KMS-11 (cell line): ENCODE measurements at regions not wholly inside any gene's neighbourhood (a gene's known extent, or its start where the extent isn't known, plus 50 kb on each side); places are given as distances from the start of the nearest gene placed in this dataset.

Source experiments
- H2AFZ ChIP-seq: fragments of 200-600 bp; sonication (generic); 2 replicates; pipeline ENCODE4 v1.6.1; 2016; ENCODE audit warnings: antibody characterized with exemption, mixed run types, low read depth
- H3K27ac ChIP-seq: fragments of 200-600 bp; sonication (generic); 2 replicates; pipeline ENCODE4 v1.6.1; 2016; ENCODE audit warnings: mild to moderate bottlenecking, mixed run types
- H3K27me3 ChIP-seq: fragments of 200-600 bp; sonication (generic); 2 replicates; pipeline ENCODE4 v1.6.1; 2017; ENCODE audit warnings: mild to moderate bottlenecking, low read depth, mixed run types, moderate library complexity; ENCODE audit not compliant: insufficient read depth
- H3K36me3 ChIP-seq: fragments of 200-600 bp; sonication (generic); 2 replicates; pipeline ENCODE4 v1.6.1; 2017; ENCODE audit warnings: mild to moderate bottlenecking, mixed run types; ENCODE audit not compliant: insufficient read depth
- H3K4me1 ChIP-seq: fragments of 200-600 bp; sonication (generic); 2 replicates; pipeline ENCODE4 v1.6.1; 2016; ENCODE audit warnings: mild to moderate bottlenecking, low read depth, mixed run types; ENCODE audit not compliant: poor library complexity, severe bottlenecking
- H3K4me2 ChIP-seq: fragments of 200-600 bp; sonication (generic); 2 replicates; pipeline ENCODE4 v1.7.0; 2016; ENCODE audit warnings: mild to moderate bottlenecking, mixed run types
- H3K4me3 ChIP-seq: fragments of 200-600 bp; sonication (generic); IDR thresholded peaks from 2 replicates; pipeline ENCODE4 v1.6.1; 2017; ENCODE audit warnings: low read depth, low read length, mixed read lengths; ENCODE audit not compliant: insufficient read depth
- H3K79me2 ChIP-seq: fragments of 200-600 bp; sonication (generic); 2 replicates; pipeline ENCODE4 v1.6.1; 2016; ENCODE audit warnings: low read depth, mixed run types; ENCODE audit not compliant: insufficient read depth
- H3K9ac ChIP-seq: fragments of 200-600 bp; sonication (generic); 2 replicates; pipeline ENCODE4 v1.6.1; 2016; ENCODE audit warnings: mild to moderate bottlenecking, mixed run types
- H4K20me1 ChIP-seq: fragments of 200-600 bp; sonication (generic); 2 replicates; pipeline ENCODE4 v1.6.1; 2016; ENCODE audit warnings: mild to moderate bottlenecking, mixed run types; ENCODE audit not compliant: insufficient read depth
- CTCF ChIP-seq: fragments of 200-600 bp; sonication (generic); conservative IDR thresholded peaks from 2 replicates; pipeline ENCODE4 v1.6.1; 2017; ENCODE audit warnings: low read depth, mild to moderate bottlenecking, antibody characterized with exemption, low read length, moderate library complexity, mixed read lengths

DNA sequence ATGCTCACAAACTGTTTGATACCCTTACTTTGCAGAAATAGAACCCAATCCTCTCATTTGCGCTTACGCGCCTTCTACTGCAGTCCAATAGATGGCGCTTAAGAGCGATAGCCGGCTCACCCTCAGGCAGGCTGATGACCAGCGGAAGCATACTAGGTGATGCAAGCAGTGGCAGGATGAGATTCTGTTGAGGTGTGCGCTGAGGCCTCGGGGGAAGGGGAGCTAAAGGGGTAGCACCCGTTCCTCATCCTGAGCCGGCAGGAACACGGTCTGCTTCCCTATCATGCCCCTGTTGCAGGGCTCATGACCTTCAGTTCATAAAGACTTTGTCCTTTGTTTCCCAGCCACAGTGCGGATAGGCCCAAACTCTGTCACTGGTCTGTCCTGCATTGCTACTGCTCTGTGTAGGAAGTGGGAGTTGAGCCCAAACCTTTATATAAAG is 628.9 kb downstream of the TLL1 start:
- no peaks in the 10 kb centered on the region for H3K79me2 ChIP-seq
- no peak for TF ChIP-seq CTCF
- no peaks in the 10 kb centered on the region for H3K27me3 ChIP-seq
- no peaks in the 10 kb centered on the region for H3K4me1 ChIP-seq
- no peak overlapping the region for H2AFZ ChIP-seq
- H3K9ac ChIP-seq = no peak overlapping the region
- no peaks in the 10 kb centered on the region for H3K36me3 ChIP-seq
- H4K20me1 ChIP-seq = no peaks in the 10 kb centered on the region
- H3K4me3 ChIP-seq = no peak overlapping the region
- no peak overlapping the region for H3K4me2 ChIP-seq
- H3K27ac ChIP-seq = no peak overlapping the region

GRCh38 chr4:166502660-166503059 is 629.6 kb downstream of the TLL1 start:
- H3K79me2 ChIP-seq = no peaks in the 10 kb centered on the region
- H3K4me2 ChIP-seq = no peak overlapping the region
- H4K20me1 ChIP-seq = no peaks in the 10 kb centered on the region
- no peaks in the 10 kb centered on the region for H3K36me3 ChIP-seq
- no peak overlapping the region for H3K4me3 ChIP-seq
- no peak overlapping the region for H2AFZ ChIP-seq
- H3K9ac ChIP-seq = no peak overlapping the region
- no peaks in the 10 kb centered on the region for H3K4me1 ChIP-seq
- no peak for TF ChIP-seq CTCF
- no peaks in the 10 kb centered on the region for H3K27me3 ChIP-seq
- H3K27ac ChIP-seq = no peak overlapping the region

GRCh38 chr4:166506051-166506450 is 633.0 kb downstream of the TLL1 start:
- Histone ChIP-seq H3K4me3 (no peak overlapping the region), H3K4me1 (no peaks in the 10 kb centered on the region), H4K20me1 (no peaks in the 10 kb centered on the region), H3K79me2 (no peaks in the 10 kb centered on the region), H3K9ac (no peak overlapping the region), H3K27ac (no peak overlapping the region), H3K36me3 (no peaks in the 10 kb centered on the region), H3K4me2 (no peak overlapping the region), H2AFZ (no peak overlapping the region), H3K27me3 (no peaks in the 10 kb centered on the region)
- TF ChIP-seq CTCF = no peak

DNA sequence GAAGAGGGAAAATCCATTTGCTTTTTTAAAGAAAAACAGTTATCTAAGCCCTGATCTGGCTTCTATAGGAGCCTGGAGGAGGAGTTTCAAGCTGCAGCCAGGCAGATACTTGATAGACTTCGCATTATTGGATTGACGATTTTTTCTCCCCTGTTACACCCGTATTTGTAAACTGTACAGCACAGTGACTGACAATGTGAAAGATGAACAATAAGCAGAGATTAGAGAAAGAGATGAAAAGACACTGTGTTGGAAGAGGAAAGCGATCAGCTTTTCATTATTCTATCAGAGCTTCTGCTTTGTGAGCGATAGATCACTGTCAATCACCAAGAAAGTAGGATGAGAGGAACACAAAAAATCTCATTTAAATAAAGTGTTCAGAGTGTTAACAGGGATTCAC is 639.2 kb downstream of the TLL1 start:
- H3K4me2 ChIP-seq = no peak overlapping the region
- H3K4me1 ChIP-seq = no peaks in the 10 kb centered on the region
- H2AFZ ChIP-seq = no peak overlapping the region
- H4K20me1 ChIP-seq = no peaks in the 10 kb centered on the region
- H3K9ac ChIP-seq = no peak overlapping the region
- H3K4me3 ChIP-seq = no peak overlapping the region
- no peak overlapping the region for H3K27ac ChIP-seq
- H3K36me3 ChIP-seq = no peaks in the 10 kb centered on the region
- no peaks in the 10 kb centered on the region for H3K27me3 ChIP-seq
- no peaks in the 10 kb centered on the region for H3K79me2 ChIP-seq
- no peak for TF ChIP-seq CTCF

GRCh38 chr4:166518315-166518714 is 645.3 kb downstream of the TLL1 start:
- no peaks in the 10 kb centered on the region for H3K79me2 ChIP-seq
- H4K20me1 ChIP-seq = no peaks in the 10 kb centered on the region
- H3K4me3 ChIP-seq = no peak overlapping the region
- no peak overlapping the region for H3K4me2 ChIP-seq
- H3K9ac ChIP-seq = no peak overlapping the region
- H3K27me3 ChIP-seq = no peaks in the 10 kb centered on the region
- no peak overlapping the region for H3K27ac ChIP-seq
- no peak for TF ChIP-seq CTCF
- H3K36me3 ChIP-seq = no peaks in the 10 kb centered on the region
- H3K4me1 ChIP-seq = no peaks in the 10 kb centered on the region
- H2AFZ ChIP-seq = no peak overlapping the region
